GM12864 (cell line): ENCODE measurements at regions not wholly inside any gene's neighbourhood (a gene's known extent, or its start where the extent isn't known, plus 50 kb on each side); places are given as distances from the start of the nearest gene placed in this dataset.

Experiments
- DNase-seq: peaks from one replicate; pipeline ENCODE4 v3.0.0-alpha.2; 2011; ENCODE audit warnings: low read depth
- H3K4me3 ChIP-seq: 2 replicates; pipeline ENCODE4 v1.5.1; 2011; ENCODE audit warnings: mild to moderate bottlenecking, low read depth, low read length, control low read depth
- TF ChIP-seq, protein P1 (sequence below): IDR thresholded peaks from 2 replicates; pipeline ENCODE4 v1.5.1; 2011; ENCODE audit warnings: low read depth, mild to moderate bottlenecking, moderate library complexity, low read length, control low read depth, inconsistent platforms; ENCODE audit errors: missing control alignments

DNA sequence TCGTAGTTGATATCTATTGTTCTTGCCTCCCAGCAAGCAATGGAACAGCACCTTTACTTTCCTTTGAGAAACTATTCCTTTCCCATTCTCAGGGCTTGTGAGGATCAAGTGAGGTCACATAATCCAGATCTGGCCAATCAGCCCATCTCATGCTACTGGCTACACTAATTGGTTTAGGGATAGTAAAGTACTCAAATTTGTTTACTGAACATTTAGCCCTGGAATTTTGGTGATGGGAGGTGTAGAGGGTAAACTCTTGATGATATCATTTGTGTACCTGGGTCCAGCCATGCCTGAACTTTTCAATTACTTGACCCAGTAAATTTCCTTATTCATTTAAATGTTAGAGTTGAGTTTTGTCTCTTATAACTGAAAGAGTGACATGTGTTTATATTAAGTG, 195.8 kb upstream of the TNP1 start:
- TF ChIP-seq, protein P1, sequence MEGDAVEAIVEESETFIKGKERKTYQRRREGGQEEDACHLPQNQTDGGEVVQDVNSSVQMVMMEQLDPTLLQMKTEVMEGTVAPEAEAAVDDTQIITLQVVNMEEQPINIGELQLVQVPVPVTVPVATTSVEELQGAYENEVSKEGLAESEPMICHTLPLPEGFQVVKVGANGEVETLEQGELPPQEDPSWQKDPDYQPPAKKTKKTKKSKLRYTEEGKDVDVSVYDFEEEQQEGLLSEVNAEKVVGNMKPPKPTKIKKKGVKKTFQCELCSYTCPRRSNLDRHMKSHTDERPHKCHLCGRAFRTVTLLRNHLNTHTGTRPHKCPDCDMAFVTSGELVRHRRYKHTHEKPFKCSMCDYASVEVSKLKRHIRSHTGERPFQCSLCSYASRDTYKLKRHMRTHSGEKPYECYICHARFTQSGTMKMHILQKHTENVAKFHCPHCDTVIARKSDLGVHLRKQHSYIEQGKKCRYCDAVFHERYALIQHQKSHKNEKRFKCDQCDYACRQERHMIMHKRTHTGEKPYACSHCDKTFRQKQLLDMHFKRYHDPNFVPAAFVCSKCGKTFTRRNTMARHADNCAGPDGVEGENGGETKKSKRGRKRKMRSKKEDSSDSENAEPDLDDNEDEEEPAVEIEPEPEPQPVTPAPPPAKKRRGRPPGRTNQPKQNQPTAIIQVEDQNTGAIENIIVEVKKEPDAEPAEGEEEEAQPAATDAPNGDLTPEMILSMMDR, result no peak
- no peak for DNase-seq
- no peak overlapping the region for H3K4me3 ChIP-seq

DNA sequence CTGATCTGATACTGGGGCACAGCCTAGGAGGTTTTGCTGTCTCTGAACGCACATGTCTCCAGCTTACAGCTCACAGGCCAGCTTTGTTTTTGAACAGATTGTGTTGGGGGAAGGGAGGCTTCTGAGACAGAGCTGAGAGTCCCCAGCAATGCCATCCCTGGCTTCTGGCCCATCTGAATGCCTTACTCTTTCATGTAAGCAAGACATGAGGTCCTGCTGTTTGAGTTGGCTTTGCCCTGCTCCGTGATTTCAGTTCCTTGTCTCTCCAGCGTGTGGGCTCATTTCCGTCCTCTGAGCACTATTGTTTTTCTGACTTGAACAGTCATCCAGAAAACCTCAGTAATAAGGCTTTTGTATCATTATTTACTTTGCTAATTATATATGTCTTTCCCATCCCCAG, 194.9 kb upstream of the TNP1 start:
- no peak for DNase-seq
- H3K4me3 ChIP-seq, result no peak overlapping the region
- TF ChIP-seq, protein P1, result no peak

DNA sequence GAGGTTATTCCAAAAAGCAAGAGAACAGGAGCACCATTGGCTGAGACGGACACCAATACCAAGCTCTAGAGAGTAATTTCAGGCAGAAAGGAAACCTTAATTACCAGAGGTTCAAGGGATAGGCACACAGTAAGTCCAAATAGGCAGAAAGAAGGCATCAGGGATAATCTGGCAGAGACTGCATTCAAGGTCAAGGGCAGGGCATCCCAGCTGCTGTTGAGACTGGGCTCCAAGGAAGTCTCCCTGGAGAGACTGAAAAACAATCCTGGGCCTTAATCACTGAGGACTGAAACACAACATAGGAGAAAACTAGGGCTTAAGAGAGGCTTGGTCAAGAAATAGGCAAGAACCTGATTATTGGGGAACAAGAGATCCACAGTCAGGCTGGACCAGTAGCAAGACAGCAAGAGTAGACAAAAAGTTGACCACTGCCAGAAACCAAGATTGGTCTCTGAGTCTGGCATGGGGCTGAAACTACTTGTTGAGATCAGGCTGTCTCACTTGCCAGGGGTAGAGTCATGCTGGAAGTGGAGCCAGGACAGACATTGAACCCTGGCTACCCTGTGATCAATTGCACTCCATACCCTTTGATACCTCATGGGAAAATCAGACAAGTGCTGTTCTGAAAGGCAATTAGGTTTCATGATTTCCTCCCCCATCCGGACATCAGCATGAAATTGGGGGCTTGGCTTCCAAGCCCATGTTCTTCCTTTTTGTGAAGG, 193.2 kb upstream of the TNP1 start:
- no peak for DNase-seq
- no peak overlapping the region for H3K4me3 ChIP-seq
- TF ChIP-seq, protein P1, result no peak

DNA sequence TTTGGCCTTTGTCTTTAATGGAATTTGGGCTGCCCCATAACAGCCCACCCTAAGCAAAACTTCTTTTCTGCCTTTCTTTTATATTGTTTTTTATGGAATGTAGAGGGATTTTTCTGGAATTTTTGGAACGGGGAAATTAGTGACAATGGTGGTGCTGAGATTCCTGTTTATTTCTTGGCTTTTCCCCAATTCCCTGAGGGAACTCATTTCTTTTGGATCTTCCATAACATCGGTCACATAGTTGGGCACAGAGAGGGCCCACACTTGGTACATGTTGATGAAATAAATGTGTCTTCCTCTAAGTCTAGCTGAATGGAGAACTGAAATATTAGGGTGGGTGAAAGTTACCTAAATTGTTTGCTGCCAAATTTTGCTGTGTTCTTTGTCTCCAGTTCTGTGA, 191.6 kb upstream of the TNP1 start:
- TF ChIP-seq, protein P1, result no peak
- H3K4me3 ChIP-seq, result no peak overlapping the region
- DNase-seq, result no peak

DNA sequence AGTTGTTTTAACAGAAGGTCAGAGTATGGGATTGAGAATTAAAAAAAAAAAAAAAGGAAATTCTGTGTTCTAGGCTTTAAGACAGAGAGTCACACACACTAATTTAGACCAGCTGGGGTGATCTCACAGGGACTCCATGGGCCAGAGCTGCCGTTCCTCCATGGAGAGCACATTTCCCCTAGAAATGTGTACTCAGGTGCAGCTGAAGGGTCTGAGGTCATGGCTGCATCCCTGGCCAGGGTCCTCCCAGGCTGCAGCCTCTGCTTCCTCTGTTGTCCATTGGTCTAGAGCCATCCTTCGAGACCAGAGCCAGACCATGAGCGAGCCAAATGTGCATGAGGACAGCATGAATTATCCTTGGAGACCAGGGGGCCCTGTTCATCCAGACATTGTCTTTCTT, 190.1 kb upstream of the TNP1 start:
- no peak for DNase-seq

DNA sequence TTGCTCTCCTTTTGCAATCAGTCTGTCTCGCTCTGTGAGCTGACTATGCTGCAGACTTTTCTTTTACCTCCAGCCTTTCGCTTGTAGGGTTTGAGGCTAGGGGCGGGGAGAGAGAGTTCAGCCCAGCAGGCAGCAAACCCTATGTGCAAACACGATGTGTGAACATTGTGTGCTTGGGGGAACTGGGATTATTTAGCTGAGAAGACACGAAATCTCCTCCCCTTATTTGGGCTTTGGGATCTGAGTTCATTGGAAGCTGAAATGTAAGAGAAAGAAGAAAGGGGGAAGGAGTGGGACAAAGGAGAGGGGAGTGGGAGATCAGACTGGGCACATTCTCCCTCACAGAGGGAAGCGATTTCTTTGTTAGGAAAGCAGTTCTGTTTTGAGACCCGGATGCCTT, 189.6 kb upstream of the TNP1 start:
- H3K4me3 ChIP-seq, result no peak overlapping the region
- DNase-seq, result no peak
- TF ChIP-seq, protein P1, result no peak

More for the DNA sequence above, 190.1 kb upstream of the TNP1 start:
- H3K4me3 ChIP-seq, result no peak overlapping the region
- TF ChIP-seq, protein P1, result no peak

DNA sequence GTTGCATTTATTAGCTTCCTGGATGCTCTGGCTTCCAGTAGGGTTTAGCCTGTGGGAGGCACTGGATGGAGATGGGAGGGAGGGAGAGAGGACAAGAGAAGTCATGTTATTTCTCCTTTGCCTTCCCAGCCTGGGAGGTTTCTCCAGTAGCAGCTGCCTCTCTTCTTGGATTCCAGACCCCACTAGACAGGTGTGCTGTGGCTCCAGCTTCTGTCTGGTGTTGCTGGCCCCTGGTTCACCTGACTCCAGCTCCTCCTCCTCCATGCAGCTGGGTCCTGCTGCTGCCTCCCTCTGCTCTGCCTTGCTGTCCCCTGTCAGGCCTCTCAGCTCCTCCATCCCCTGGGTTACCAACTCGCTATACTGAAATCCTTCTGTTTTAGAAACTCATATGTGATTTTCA, 188.9 kb upstream of the TNP1 start:
- TF ChIP-seq, protein P1, result no peak
- no peak for DNase-seq
- H3K4me3 ChIP-seq, result no peak overlapping the region
